HCT116 (cell line): ENCODE measurements at regions not wholly inside any gene's neighbourhood (a gene's known extent, or its start where the extent isn't known, plus 50 kb on each side); places are given as distances from the start of the nearest gene placed in this dataset.

ENCODE experiments used
- ATAC-seq: fragments of 200-7000 bp; cut with Tn5 transposase; 2 replicates; pipeline ENCODE4 v1.9.1; 2020; ENCODE audit warnings: mild to moderate bottlenecking, moderate library complexity
- BruUV-seq: library from RNA; stranded (reverse); fragments of 400-500 nt; replicated peaks from 2 replicates; lab custom pipeline; 2021; lab: Mats Ljungman, UMichigan
- CTCF ChIA-PET: fragments of 300-600 bp; sonication (Branson Sonifier 250); formaldehyde crosslinking; loops from one replicate; lab custom pipeline; 2021; ENCODE audit warnings: antibody characterized with exemption; lab: Charles Lee
- POLR2A ChIA-PET: fragments of 300-600, 350-600 bp; sonication (Branson Sonifier 250); formaldehyde crosslinking; loops from one replicate; lab custom pipeline; 2021; ENCODE audit warnings: antibody characterized with exemption; lab: Charles Lee
- RAD21 ChIA-PET, 2 experiments: fragments of 300-600 bp; sonication (Branson Sonifier 250); formaldehyde crosslinking; loops; one replicate each; lab custom pipeline; 2023; ENCODE audit warnings: low total read pairs in 2 of 2; ENCODE audit not compliant: uncharacterized antibody in 2 of 2, unreplicated experiment in 2 of 2, low non-redundant PET in 1 of 2; lab: Charles Lee
- DNase-seq: peaks from one replicate; pipeline ENCODE4 v3.0.0-alpha.2; 2010; ENCODE audit warnings: low read depth, low spot score
- H2AFZ ChIP-seq: fragments of 200-600 bp; shearing (Covaris generic), sonication (generic); 2 replicates; pipeline ENCODE4 v1.6.1; 2017; ENCODE audit warnings: low read depth, mixed run types, mixed read lengths, antibody characterized with exemption, low read length; ENCODE audit not compliant: poor library complexity, severe bottlenecking
- H3K27ac ChIP-seq: 2 replicates; pipeline ENCODE4 v1.5.1; 2012; ENCODE audit warnings: low read depth, low read length
- H3K27me3 ChIP-seq: fragments of 200-600 bp; sonication (generic); 2 replicates; pipeline ENCODE4 v1.6.1; 2016; ENCODE audit warnings: mixed run types, low read length, mixed read lengths; ENCODE audit not compliant: insufficient read depth
- H3K36me3 ChIP-seq, 2 experiments: fragments of 200-500 bp in 1 of 2; fragments of 200-600 bp in 1 of 2; sonication (Bioruptor generic) in 1 of 2; sonication (generic) in 1 of 2; 2 replicates each; pipeline versions ENCODE4 v1.5.1 to v1.6.1; 2014 to 2016; ENCODE audit warnings: low read length in 2 of 2, inconsistent platforms in 1 of 2, mixed read lengths in 1 of 2, mixed run types in 1 of 2; ENCODE audit not compliant: insufficient read depth in 2 of 2, control insufficient read depth in 1 of 2
- H3K4me1 ChIP-seq, 2 experiments: fragments of 200-600 bp in 1 of 2; sonication (generic) in 1 of 2; 2 replicates each; pipeline versions ENCODE4 v1.5.1 to v1.6.1; 2012 to 2017; ENCODE audit warnings: low read length in 2 of 2, inconsistent platforms in 1 of 2, mild to moderate bottlenecking in 1 of 2, mixed read lengths in 1 of 2, mixed run types in 1 of 2, moderate library complexity in 1 of 2; ENCODE audit not compliant: insufficient read depth in 2 of 2, control insufficient read depth in 1 of 2
- H3K4me2 ChIP-seq: fragments of 200-600 bp; sonication (generic); 2 replicates; pipeline ENCODE4 v1.6.1; 2017; ENCODE audit warnings: mixed run types, low read length, mixed read lengths
- H3K4me3 ChIP-seq, 2 experiments: fragments of 200-600 bp in 1 of 2; sonication (generic) in 1 of 2; replicated peaks in 1 of 2; 2 replicates each; pipeline ENCODE4 v1.5.1; 2011 to 2016; ENCODE audit warnings: low read length in 2 of 2, control low read depth in 1 of 2, low read depth in 1 of 2, mild to moderate bottlenecking in 1 of 2, mixed read lengths in 1 of 2, mixed run types in 1 of 2
- H3K79me2 ChIP-seq: fragments of 200-600 bp; sonication (generic); 2 replicates; pipeline ENCODE4 v1.6.1; 2017; ENCODE audit warnings: mild to moderate bottlenecking, mixed run types, low read length, moderate library complexity, mixed read lengths; ENCODE audit not compliant: insufficient read depth
- H3K9ac ChIP-seq: fragments of 200-600 bp; sonication (generic); 2 replicates; pipeline ENCODE4 v1.6.1; 2016; ENCODE audit warnings: low read length, mixed read lengths
- H3K9me2 ChIP-seq: fragments of 200-600 bp; sonication (generic), shearing (Covaris generic); 2 replicates; pipeline ENCODE4 v1.6.1; 2017; ENCODE audit warnings: mixed run types, mild to moderate bottlenecking, moderate library complexity; ENCODE audit not compliant: insufficient read depth
- H3K9me3 ChIP-seq, 2 experiments: fragments of 200-500 bp in 1 of 2; fragments of 200-600 bp in 1 of 2; sonication (Bioruptor generic) in 1 of 2; sonication (generic) in 1 of 2; 2 replicates each; pipeline ENCODE4 v1.6.1; 2014 to 2017; ENCODE audit warnings: low read length in 2 of 2, mixed read lengths in 2 of 2, inconsistent platforms in 1 of 2, low read depth in 1 of 2, mild to moderate bottlenecking in 1 of 2, mixed run types in 1 of 2, moderate library complexity in 1 of 2; ENCODE audit not compliant: control insufficient read depth in 1 of 2, insufficient read depth in 1 of 2
- H4K20me1 ChIP-seq: fragments of 200-600 bp; sonication (generic), shearing (Covaris generic); 2 replicates; pipeline ENCODE4 v1.6.1; 2017; ENCODE audit warnings: mixed run types, mild to moderate bottlenecking, moderate library complexity; ENCODE audit not compliant: insufficient read depth
- POLR2A ChIP-seq: IDR thresholded peaks from 2 replicates; pipeline ENCODE4 v1.7.0; 2011; ENCODE audit warnings: borderline replicate concordance; ENCODE audit not compliant: insufficient read depth, insufficient read length; ENCODE audit errors: extremely low read depth
- SRF ChIP-seq: IDR thresholded peaks from 2 replicates; pipeline ENCODE4 v1.6.1; 2012; ENCODE audit warnings: low read depth
- intact Hi-C: fragments of 100-400 bp; cut with micrococcal nuclease; formaldehyde crosslinking; loops from 2 replicates; pipeline ENCODE4 v1.10.0; 2022

GRCh38 chr4:66927937-66928336, 617.4 kb downstream of the CENPC start:
- ATAC-seq (no peak), DNase-seq (no peak)
- TF ChIP-seq POLR2A: no peak
- Histone ChIP-seq H3K4me3 (no peak overlapping the region), H3K27me3 (no peaks in the 10 kb centered on the region), H3K4me1 (no peaks in the 10 kb centered on the region), H3K4me2 (no peak overlapping the region), H2AFZ (no peak overlapping the region), H4K20me1 (no peaks in the 10 kb centered on the region), H3K9me2 (no peaks in the 10 kb centered on the region), H3K36me3 (no peaks in the 10 kb centered on the region), H3K79me2 (no peaks in the 10 kb centered on the region), H3K9me3 (peaks cover 0 to 8% of the 10 kb centered on the region in 2 experiments; a peak in 3 of 4 replicates), H3K27ac (no peak overlapping the region), H3K9ac (no peak overlapping the region)
- ChIA-PET POLR2A (no interaction called here), RAD21 (no interaction called here), CTCF (no interaction called here)
- intact Hi-C loops: no loop called here
- BruUV-seq: no TSS peak

- ChIA-PET POLR2A (no interaction called here), RAD21 (no interaction called here), CTCF (no interaction called here)
- Histone ChIP-seq H3K27me3 (no peaks in the 10 kb centered on the region), H3K9me2 (no peaks in the 10 kb centered on the region), H3K9ac (no peak overlapping the region), H2AFZ (no peak overlapping the region), H3K36me3 (no peaks in the 10 kb centered on the region), H3K4me2 (no peak overlapping the region), H3K27ac (no peak overlapping the region), H4K20me1 (no peaks in the 10 kb centered on the region), H3K4me1 (no peaks in the 10 kb centered on the region), H3K79me2 (no peaks in the 10 kb centered on the region), H3K9me3 (peaks cover 0 to 6% of the 10 kb centered on the region in 2 experiments; a peak in 2 of 4 replicates), H3K4me3 (no peak overlapping the region)
- BruUV-seq: no TSS peak
- ATAC-seq (no peak), DNase-seq (no peak)
- intact Hi-C loops: no loop called here
- TF ChIP-seq SRF: no peak
Observed at GRCh38 chr4:66926687-66927086, 618.6 kb downstream of the CENPC start.
